ENCODE measurements at regions not wholly inside any gene's neighbourhood (a gene's known extent, or its start where the extent isn't known, plus 50 kb on each side); places are given as distances from the start of the nearest gene placed in this dataset.

DNA sequence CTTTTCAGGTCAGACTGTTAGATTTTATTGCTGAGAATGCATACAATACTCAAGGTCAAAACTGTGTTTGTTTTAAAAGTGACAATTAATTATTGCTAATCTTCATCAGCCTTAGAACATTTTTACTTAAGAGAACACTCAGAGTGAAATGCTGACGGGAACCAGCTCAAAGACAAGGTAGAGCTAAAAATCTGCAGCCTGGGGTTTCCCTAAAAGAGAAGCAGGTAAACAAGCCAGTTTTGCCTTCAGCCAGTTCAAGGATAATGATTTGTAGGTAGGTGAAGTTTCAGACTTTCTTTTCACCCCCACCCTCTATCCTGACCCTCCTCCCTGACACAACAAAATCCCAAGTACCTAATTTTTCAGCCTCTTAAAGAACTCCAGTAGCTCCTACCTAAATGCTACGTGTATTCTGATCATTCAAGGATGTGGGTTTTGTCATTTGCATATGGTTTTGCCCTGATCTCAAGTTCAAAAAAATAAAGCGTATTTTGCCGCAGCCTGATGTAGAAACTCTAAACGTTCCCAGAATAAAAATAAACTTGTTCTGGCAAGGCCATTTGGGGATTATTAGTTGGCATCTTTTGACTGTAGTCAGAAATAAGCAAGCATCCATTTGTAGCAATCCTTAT is 407.2 kb downstream of the EFNA5 start:
- DNase-seq, result no peak

DNA sequence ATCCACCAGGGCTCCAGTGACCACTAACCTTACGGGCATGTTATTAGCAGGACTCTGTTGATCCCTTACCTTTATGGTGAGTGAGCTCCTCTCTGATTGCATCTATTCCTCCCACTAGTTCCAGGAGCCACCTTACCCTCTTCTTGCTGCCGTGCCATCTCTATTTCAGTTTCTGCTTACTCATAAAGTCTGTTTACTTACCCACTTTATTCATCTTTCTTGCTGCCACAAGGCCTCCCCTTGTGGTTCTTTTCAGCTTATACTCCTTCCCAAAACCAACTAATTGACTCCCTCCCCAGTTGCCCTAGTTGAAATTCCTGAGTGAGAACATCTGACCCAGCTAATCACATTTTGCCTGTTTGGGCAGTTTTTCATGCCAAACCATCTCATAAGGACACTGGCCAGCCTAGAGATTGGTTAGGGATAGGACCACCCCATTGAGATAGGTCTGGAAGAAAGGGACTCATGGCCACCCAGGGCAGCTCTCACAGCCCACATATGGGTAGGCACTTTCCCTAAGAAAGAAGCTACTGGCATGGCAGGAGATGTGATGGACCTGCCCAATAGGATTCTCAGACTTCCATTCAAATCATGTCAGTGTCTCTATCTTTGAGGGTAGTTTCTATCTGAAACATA is 412.7 kb downstream of the EFNA5 start:
- DNase-seq, result no peak

DNA sequence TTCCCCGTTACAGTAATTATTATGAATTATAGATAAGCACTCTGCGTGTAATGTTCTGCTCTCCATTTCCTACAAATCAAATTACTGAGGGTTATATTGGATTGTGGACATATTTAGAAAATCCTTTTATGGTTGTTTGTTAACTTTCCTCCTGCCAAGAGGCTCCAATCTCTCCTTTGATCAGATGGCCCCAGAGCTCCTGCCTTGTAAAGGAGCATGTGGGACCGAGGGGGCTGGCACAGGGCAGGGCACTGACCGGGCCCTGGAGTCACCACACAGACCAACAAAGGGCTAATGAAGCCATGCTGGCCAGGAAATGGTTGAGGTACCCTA is 415.9 kb downstream of the EFNA5 start:
- no peak for DNase-seq

DNA sequence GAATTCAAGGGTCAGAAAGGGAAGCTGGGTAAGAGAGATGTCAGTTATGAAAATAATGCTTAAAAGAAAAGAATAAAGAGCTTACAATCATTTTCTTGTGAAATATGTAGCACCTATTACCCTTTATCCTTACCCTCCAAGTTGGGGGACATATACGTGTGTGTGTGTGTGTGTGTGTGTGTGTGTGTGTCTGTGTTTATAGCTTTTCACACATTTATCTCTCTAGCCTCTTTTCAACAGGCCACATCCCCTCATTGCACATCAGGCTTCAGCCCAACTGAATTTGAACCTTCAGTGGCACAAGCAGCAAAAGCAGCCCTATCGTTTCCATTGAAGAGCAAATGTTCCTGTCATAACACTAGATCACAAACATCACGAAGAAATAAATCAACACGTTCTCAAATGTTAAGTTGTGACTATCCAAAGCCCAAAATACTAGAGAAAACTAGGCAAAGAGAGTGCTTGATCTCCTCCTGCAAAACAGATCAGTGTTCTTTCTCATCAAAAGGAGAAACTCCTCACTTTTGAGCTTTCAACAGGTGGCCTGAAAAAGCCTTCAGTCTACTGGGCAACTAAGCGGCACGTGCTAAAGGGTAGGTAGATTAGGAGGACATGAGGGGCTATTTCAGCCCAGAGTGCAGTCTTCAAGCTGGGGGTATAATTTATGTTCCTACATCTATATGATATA is 416.4 kb downstream of the EFNA5 start:
- DNase-seq, result no peak

DNA sequence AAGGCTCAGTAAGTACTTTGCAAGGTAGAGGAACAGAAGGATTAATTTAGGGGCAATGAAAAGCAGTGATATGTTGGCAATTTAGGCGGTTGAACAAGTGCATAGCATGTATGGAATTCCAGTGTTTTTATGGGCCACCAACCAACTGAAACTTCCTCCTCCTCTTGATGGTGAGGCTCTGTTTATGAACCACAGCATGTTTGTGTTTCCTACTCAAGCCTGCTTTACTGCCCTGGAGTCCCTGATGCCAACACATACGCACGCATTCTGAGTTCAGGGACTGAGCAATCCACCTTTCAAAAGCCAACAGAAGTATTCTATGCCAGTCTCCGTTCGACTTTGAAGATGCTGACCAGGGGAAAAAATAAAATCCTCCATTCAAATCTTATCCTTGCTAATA is 417.5 kb downstream of the EFNA5 start:
- peak in 1 of 3 donors; percentile 12 for DNase-seq

DNA sequence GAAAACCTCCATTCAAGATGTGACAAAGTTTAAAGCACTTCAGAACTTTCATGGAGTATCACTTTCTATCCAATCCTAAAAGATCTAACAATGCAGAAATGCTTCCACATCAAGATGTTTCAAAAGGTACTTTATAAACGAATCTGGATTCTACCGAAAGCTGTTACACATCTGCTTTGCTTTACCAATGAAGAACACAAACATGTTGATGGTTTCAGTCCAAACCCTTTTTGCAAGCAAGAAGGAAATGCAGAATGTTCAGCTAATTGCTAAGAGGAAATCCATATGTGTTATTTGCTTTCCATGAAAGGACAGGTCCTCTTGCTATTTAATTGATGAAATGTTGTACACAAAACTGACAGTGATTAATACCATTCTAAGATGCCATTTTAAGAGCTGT is 419.6 kb downstream of the EFNA5 start:
- no peak for DNase-seq

DNA sequence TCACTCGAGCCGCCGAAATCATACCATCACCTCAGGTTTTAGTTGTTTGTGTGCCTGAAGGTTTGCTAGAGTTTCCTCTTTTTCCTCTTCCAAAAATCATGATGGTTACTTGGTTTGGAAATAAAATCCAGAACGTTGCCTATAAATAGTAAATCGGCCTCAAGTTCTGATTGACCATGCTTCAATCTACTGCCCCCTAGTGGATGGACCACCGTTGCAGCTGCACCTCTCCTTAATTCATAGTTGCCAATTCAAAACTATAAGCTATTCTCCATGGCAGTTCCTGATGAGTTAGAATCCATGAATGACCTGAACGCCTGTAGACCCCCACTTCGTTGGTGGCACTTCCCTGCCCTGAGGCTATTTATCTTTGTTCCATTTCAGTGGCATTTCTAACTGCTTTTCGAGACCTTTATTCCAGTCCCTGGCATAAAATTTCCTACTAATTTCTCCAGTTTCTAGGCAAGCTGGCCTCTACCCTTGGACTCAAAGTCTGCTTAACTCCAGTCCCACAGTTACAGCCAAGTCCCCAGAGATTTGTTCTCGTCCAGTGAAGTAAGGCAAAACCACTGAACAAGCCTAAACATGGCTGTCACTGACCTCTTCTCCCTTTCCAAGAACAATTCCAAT is 422.6 kb downstream of the EFNA5 start:
- DNase-seq, result peak in 2 of 3 donors; percentile 13 to 28

DNA sequence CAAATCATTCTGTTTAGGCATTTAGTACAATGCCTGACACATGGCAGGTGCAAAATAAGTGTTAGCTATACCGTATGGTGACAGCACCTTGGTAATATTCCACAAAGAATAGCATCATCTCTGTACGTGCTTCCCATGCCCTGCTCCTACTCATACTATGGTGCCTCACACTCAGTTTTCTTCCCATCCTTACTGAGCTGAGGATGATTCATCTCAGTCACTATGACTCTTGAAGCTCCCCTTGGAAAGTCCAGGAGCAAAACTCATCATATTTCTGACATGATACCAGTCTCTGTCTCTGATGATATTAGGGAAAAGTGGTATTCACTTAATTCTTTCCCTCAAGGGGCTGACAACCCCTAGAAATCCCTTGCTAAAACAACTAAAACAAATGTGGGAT is 423.3 kb downstream of the EFNA5 start:
- DNase-seq, result no peak

DNA sequence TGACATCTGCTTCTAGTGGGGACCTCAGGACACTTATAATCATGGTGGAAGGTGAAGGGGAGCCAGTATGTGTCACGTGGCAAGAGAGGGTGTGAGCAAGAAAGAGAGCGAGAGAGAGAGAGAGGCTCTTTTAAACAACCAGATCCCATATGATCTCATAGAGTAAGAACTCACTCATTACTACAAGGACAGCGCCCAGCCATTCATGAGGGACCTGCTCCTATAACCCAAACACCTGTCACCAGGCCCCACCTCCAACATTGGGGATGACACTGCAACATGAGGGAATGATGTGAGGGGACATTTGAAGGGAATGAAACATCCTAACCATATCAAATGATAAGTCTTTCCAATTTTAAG is 427.5 kb downstream of the EFNA5 start:
- no peak for DNase-seq

DNA sequence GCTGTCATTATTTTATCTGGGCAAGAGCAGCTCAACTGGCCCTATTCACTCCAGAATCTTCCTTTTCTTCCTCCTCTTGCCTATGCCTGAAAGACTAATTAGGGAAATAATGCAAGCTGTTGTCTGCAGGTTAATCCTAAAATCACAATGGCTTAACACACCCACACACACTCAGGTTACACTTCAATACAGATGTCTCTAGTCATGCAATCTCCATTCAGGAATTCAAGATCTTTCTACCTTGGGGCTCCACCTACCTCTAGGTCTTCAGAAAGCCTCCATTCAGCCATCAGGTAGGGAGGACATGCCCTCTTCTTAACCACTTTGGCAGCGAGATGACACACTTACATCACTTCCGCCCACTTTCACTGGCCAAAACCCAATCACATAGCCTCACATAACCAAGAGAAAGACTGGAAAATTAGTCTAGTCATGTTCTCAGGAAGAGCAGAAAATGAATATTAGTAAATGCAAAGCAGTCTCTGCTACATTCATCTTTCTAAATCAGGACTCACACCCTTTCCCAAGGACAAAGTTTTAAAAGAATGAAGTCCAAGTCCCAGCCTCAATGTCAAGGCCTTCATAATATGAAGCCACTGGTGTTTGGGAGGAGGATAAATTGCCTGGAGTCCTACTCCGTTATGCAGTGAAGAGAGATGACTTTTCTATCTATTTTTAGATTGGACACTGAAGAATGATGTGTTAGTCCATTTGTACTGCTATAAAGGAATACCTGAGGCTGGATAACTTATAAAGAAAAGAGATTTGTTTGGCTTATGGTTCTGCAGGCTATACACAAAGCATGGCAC is 428.1 kb downstream of the EFNA5 start:
- no peak for DNase-seq

DNA sequence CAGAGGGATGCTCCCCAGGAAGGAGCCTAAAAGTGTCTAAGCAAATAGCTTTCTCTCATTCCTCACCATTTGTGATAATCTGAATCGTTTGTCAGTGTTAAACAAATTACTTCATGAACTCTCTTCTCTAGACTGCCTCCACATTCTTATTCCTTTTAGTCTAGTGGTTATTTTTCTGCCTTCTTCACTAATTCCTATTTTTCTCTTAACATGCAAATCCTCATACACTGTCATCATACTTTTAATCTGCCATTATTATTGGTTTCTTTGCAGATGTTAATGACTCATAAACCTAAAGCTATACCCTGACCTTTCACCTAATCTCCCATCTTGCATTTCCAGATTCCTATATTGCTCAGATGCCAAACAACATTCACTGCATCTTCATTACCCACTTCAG is 428.9 kb downstream of the EFNA5 start:
- no peak for DNase-seq

DNA sequence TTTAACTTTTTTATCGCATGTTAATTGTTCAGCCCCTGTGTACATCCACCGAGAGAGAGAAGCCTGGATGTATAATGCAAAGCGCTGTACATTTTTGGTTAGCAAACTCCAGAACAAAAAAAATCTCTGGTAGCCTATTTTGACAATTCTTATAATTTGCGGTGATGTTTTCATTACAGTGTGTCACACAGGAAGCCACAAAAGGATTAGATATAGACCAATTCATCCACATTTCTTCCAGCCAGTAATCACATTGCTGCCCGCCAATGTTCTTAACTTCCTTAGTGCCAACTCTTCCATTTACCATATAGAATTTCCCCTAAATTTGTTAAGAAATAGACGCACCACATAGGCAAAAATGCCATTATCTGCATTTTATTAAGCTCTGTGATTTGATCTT is 435.6 kb downstream of the EFNA5 start:
- no peak for DNase-seq

DNA sequence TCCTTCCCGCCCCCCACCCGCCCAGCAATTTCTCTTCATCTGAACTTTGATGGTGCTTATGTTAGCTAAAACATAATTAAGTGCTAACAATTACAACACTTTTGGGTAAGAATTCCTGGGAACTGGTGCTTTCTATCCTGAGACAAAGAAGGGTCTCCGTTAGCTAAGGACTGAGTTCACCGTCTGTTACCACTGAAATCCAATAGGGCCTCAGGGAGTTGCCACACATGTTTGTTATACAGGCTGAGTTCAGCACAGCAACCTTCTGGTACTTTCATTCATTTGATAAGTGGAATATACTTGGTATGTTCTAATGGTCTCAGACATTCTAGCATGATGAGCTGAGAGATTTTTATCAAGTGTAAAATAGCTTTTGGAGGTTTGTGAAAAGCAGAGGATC is 437.9 kb downstream of the EFNA5 start:
- no peak for DNase-seq

DNA sequence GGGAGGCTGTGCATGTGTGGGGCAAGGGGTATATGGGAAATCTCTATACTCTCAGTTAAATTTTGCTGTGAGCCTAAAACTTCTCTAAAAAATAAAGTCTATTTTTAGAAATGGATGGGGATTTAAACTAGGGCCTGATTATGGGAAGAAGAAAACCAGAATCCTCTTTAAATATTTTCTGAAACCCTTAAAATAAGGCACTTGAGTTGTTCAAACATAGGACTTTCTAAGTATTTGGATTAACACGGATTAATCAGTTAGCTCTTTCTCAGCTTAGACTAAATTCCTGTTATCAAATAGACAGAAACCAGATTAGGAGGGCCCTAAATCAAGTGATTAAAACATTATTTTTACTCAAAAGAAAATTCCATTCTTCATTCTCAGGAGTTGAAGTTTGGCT is 438.4 kb downstream of the EFNA5 start:
- no peak for DNase-seq

DNA sequence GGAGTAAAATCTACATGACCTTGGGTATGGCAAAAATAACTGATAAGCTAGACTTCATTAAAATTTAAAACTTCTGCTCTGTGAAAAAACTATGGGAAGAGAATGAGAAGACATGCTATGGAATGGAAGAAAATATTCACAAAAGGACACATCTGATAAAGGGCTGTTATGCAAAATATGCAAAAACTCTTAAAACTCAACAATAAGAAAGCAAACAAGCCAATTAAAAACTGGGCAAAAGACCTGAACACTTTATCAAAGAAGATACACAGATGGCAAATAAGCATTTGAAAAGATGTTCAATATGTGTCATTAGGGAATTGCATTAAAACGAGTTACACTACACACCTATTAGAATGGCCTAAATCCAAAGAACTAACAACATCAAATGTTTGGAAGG is 439.5 kb downstream of the EFNA5 start:
- DNase-seq, result no peak

DNA sequence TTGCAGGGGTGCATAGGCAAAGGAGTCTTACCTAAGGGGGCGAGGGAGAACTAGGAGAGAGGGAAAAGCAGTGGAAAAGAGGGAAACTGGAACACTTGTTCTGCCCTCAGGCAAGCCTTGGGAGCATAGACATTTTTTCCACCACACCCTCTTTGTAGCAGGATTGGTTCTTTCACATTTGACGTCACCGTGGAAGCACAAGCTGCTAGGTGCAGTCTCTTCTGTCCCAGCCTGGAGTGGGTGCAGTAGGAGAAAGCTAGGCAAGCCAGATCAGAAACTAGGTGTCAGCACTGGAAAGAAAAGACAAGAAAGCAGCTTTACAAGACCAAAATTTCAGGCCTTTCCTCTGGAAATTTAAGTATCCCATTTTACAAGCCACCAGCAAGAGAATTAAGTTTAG is 440.4 kb downstream of the EFNA5 start:
- DNase-seq, result no peak

DNA sequence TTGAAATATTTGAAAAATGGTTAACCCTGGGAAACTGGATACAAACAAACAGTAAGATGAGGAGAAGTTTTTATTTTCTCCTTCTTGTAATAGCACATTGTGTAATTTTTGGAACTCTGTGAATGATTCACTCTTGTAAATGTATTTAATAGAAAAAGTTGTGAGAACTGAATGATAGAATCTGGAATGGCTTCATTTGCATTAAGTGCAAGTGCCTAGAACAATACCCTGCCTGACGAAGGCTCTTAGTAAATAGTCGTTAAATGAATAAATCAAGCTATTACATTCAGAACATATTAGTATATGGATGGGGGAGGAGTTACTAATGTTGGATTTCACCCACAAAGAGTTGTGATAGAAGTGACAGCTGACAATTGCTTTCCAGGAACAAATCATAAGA is 442.5 kb downstream of the EFNA5 start:
- DNase-seq, result no peak

DNA sequence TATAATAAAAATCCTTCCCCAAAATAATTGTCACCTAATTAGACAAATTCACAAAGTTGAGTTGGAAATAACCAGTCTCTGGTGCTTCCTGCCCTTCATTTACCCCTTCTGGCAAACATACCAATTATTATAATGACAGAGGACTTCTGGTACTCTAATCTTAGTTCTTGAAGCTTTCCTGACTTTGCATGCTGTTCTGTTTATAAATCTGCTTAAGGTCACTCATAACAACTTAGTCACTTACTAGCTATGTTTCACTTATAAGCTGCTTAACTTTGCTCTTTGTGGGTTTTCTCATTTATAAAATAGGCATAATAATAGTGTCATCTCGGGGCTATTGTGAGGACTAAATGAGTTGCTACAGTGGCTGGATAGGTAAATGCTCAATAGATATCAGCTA is 446.5 kb downstream of the EFNA5 start:
- no peak for DNase-seq

DNA sequence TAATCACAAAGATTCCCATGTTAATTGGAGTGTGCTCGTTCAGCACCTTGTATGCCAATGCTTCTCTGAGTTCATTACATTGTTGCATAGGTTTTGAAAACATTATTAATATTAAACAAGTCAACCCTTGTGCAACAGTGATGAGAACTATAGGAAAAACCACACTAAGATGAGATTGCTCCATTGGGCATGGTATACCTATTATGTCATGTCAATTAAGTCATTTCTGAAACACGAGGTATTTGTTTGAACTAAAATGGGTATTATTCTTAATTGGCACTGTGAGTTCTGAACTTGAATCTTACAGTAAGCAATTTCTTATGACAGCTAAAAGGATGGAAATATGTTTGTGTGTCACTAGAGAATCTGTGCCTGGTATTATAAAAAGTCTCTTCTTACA is 447.7 kb downstream of the EFNA5 start:
- DNase-seq, result no peak

DNA sequence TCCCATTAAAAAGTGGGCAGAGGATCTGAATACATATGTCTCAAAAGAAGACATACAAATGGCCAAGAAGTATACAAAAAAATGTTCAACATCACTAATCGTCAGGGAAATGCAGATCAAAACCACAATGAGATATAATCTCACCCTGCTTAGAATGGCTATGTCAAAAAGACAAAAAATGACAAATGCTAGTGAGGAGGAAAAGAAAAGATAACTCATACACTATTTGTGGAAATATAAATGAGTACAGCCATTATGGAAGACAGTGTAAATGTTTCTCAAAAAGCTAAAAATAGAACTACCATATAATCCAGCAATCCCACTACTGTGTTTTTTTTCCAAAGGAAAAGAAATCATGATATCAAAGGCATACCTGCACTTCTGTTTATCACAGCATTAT is 450.7 kb downstream of the EFNA5 start:
- no peak for DNase-seq

DNA sequence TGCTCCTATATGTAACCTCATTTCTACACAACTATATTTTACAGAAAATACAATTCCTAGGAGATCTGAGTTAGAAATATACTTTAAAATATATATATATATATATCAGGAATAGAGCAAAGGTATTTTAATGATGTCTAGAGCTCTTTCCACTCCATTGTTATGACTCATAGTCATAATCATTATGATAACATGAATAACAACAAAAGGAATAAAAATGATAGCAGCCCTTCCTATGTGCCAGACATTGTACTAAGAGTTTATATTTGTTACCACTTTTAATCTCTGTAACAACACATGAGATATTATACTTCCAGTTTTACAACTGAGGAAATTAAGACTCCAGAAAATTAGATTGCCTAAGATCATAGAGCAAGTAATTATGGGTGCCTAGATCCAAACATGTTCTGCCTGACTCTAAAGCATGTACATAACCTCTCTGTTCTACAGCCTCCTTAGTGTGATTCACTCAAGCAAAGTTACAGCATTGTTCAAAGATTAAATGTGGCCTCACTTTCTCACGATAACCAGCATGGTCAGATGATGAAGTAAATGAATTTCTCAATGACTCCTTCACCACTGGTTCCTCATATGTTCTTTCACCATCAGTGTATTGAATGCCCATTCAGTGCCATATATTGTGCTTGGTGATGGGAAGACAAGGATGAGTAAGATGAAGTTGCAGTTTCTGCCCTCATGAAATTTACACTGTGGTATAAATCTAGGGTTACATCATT is 452.1 kb downstream of the EFNA5 start:
- DNase-seq, result peak in 1 of 3 donors; percentile 25

DNA sequence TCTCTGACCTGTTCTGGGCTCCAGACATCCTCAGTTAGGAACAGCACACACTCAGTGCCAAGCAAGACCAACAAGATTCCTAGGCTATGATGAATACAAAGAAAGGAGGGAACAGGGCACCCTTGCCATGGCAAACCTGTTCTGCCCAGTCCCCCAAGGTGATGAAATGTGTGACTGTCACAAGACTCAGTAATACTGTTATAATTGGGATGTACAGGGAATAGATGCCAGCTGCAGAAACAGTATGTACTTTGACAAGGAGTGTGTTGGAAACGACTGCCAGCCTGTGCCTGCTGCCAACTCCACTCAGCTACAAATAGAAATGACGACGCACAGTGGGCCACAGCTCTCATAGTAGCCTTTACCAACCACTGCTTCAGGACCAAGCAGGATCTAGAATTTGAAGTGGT is 453.0 kb downstream of the EFNA5 start:
- peak; percentile 45 to 69 (median 59) for DNase-seq
